Nephron (organoid): ENCODE measurements at regions not wholly inside any gene's neighbourhood (a gene's known extent, or its start where the extent isn't known, plus 50 kb on each side); places are given as distances from the start of the nearest gene placed in this dataset.

Experiments
- H3K27ac Mint-ChIP-seq, 3 experiments: 2 replicates each; pipeline ENCODE4 v1.8.0; 2020; ENCODE audit warnings: mixed read lengths in 3 of 3, mild to moderate bottlenecking in 2 of 3, moderate library complexity in 1 of 3
- H3K27me3 Mint-ChIP-seq: 2 replicates; pipeline ENCODE4 v1.8.0; 2021; ENCODE audit warnings: low read depth, mild to moderate bottlenecking, moderate library complexity, mixed read lengths
- H3K36me3 Mint-ChIP-seq: 2 replicates; pipeline ENCODE4 v1.8.0; 2020; ENCODE audit warnings: low read depth, mixed read lengths
- H3K4me1 Mint-ChIP-seq: 2 replicates; pipeline ENCODE4 v1.8.0; 2020; ENCODE audit warnings: mixed read lengths
- H3K4me3 Mint-ChIP-seq, 3 experiments: 2 replicates each; pipeline ENCODE4 v1.8.0; 2020; ENCODE audit warnings: mild to moderate bottlenecking in 3 of 3, mixed read lengths in 3 of 3, moderate library complexity in 2 of 3
- H3K9me3 Mint-ChIP-seq: 2 replicates; pipeline ENCODE4 v1.8.0; 2020; ENCODE audit warnings: mixed read lengths
- CTCF ChIP-seq, 3 experiments: fragments of 200-600 bp; sonication (generic); IDR thresholded peaks; one replicate each; pipeline ENCODE4 v1.5.0; 2021; ENCODE audit warnings: antibody characterized with exemption in 3 of 3; ENCODE audit not compliant: unreplicated experiment in 3 of 3

GRCh38 chr13:89660752-89661151, 1686.7 kb upstream of the MIR17HG start:
- Mint-ChIP-seq H3K9me3 (peaks cover 5% of the 10 kb centered on the region), H3K36me3 (no peaks in the 10 kb centered on the region), H3K4me3 (no peak overlapping the region), H3K27ac (no peak overlapping the region), H3K4me1 (no peaks in the 10 kb centered on the region), H3K27me3 (peaks cover 4% of the 10 kb centered on the region)
- TF ChIP-seq CTCF (IDR thresholded peaks at IDR 0.05; ENCODE audit: unreplicated experiment in 3 of 3), result no peak

GRCh38 chr13:89673789-89674311, 1673.6 kb upstream of the MIR17HG start:
- H3K9me3 Mint-ChIP-seq, result peaks cover 3% of the 10 kb centered on the region
- H3K36me3 Mint-ChIP-seq, result no peaks in the 10 kb centered on the region
- H3K27me3 Mint-ChIP-seq, result no peaks in the 10 kb centered on the region
- no peak overlapping the region for H3K4me3 Mint-ChIP-seq
- TF ChIP-seq CTCF (IDR thresholded peaks at IDR 0.05; ENCODE audit: unreplicated experiment in 3 of 3), result no peak
- H3K27ac Mint-ChIP-seq, result no peak overlapping the region
- no peaks in the 10 kb centered on the region for H3K4me1 Mint-ChIP-seq

- no peak for TF ChIP-seq CTCF (IDR thresholded peaks at IDR 0.05; ENCODE audit: unreplicated experiment in 3 of 3)
- H3K4me3 Mint-ChIP-seq, result no peak overlapping the region
- no peaks in the 10 kb centered on the region for H3K4me1 Mint-ChIP-seq
- no peaks in the 10 kb centered on the region for H3K36me3 Mint-ChIP-seq
- no peak overlapping the region for H3K27ac Mint-ChIP-seq
- H3K9me3 Mint-ChIP-seq, result no peaks in the 10 kb centered on the region
- H3K27me3 Mint-ChIP-seq, result no peaks in the 10 kb centered on the region
These were observed 1668.9 kb upstream of the MIR17HG start for GRCh38 chr13:89678466-89679121.

GRCh38 chr13:89684896-89685295, 1662.6 kb upstream of the MIR17HG start:
- Mint-ChIP-seq H3K27ac (no peak overlapping the region), H3K36me3 (no peaks in the 10 kb centered on the region)

GRCh38 chr13:89686171-89686570, 1661.3 kb upstream of the MIR17HG start:
- no peak overlapping the region for H3K4me3 Mint-ChIP-seq
- H3K27ac Mint-ChIP-seq, result no peak overlapping the region
- peaks cover 2% of the 10 kb centered on the region for H3K9me3 Mint-ChIP-seq
- peaks cover 10% of the 10 kb centered on the region for H3K4me1 Mint-ChIP-seq
- H3K36me3 Mint-ChIP-seq, result no peaks in the 10 kb centered on the region
- H3K27me3 Mint-ChIP-seq, result peaks cover 4% of the 10 kb centered on the region
- no peak for TF ChIP-seq CTCF (IDR thresholded peaks at IDR 0.05; ENCODE audit: unreplicated experiment in 3 of 3)

More at GRCh38 chr13:89684896-89685295, 1662.6 kb upstream of the MIR17HG start:
- Mint-ChIP-seq H3K4me1 (peaks cover 10% of the 10 kb centered on the region), H3K9me3 (no peaks in the 10 kb centered on the region), H3K27me3 (peaks cover under 1% of the 10 kb centered on the region), H3K4me3 (no peak overlapping the region)
- TF ChIP-seq CTCF (IDR thresholded peaks at IDR 0.05; ENCODE audit: unreplicated experiment in 3 of 3), result no peak

GRCh38 chr13:89687066-89687465, 1660.4 kb upstream of the MIR17HG start:
- peak overlapping the region in 1 of 3 experiments; percentile 2 for H3K27ac Mint-ChIP-seq
- peaks cover 2% of the 10 kb centered on the region for H3K9me3 Mint-ChIP-seq
- H3K36me3 Mint-ChIP-seq, result no peaks in the 10 kb centered on the region
- TF ChIP-seq CTCF (IDR thresholded peaks at IDR 0.05; ENCODE audit: unreplicated experiment in 3 of 3), result no peak
- H3K27me3 Mint-ChIP-seq, result peaks cover 4% of the 10 kb centered on the region
- no peak overlapping the region for H3K4me3 Mint-ChIP-seq
- peaks cover 10% of the 10 kb centered on the region for H3K4me1 Mint-ChIP-seq
